ENCODE measurements at regions not wholly inside any gene's neighbourhood (a gene's known extent, or its start where the extent isn't known, plus 50 kb on each side); places are given as distances from the start of the nearest gene placed in this dataset.
"Not testable (repeated sequence)": the region's sequence is repeated elsewhere in the genome, so short reads cannot be mapped to it uniquely, and the experiment has no call there.

DNA sequence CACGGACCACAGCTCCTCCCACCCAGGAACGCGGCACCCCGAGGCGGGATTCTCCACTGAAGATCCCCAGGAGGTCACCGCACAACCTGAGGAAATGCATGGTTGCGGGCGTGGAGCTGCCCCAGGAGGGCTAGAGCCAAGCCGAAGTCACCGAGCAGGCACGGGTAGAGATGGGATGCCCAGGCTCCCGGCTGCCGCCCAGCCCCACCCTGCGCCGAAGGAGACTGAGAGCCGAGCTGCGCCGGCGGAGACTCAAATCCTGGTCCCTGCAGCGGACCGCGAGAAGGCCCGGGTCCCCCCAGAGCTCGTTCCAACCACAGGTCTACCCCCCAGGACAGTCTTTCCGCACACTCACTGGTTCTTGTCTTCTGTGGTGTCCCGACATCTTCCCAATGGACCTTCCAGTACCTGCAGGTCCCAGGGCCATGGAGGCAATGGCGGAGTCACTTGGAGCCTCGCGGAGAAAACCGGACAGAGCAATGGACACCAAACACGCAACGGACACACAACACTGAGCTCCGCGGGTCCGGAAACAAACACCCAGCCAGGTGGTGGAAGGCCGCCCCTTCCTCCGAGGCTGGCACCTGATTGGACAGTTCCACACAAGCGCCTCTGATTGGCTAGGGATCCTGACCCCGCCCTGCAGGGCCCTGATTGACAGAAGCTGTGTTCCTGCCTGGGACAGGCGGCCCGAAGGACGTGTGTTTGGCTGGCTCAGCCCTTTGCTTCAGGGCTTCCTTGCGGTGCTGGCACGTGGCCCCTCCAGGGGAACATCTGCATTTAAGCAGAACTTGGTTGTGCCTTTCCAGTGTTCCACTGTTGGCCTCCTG is 331.9 kb upstream of the NUPR2 start:
- Histone ChIP-seq H3K79me2 (ENCODE audit: insufficient read depth) (no peaks in the 10 kb centered on the region), H3K4me2 (ENCODE audit: unreplicated experiment) (no peak overlapping the region), H3F3A (ENCODE audit: insufficient read depth) (no peaks in the 10 kb centered on the region), H3K9me2 (ENCODE audit: insufficient read depth) (no peaks in the 10 kb centered on the region), H3K4me1 (ENCODE audit: insufficient read depth) (no peaks in the 10 kb centered on the region), H3K27ac (no peak overlapping the region), H3K4me3 (no peak overlapping the region), H3K27me3 (replicated peaks; ENCODE audit: insufficient read depth) (no peaks in the 10 kb centered on the region), H2AFZ (no peak overlapping the region), H3K9ac (no peak overlapping the region), H3K9me3 (ENCODE audit: low read depth) (no peaks in the 10 kb centered on the region), H3K36me3 (ENCODE audit: low read depth) (no peaks in the 10 kb centered on the region), H4K20me1 (ENCODE audit: insufficient read depth) (no peaks in the 10 kb centered on the region)
- in situ Hi-C loops (cut with MboI) = no loop called here
- no peak for DNase-seq
- TF ChIP-seq EZH2phosphoT487 (IDR thresholded peaks at IDR 0.05; ENCODE audit: insufficient read depth, low read depth) = no peak
- TF ChIP-seq EZH2 (IDR thresholded peaks at IDR 0.05; ENCODE audit: insufficient read depth, poor library complexity, severe bottlenecking) = no peak
- WGBS, 2 experiments (ENCODE audit: low coverage in 1 of 2, low lambda C conversion rate in 2 of 2, missing lambda C conversion rate in 2 of 2) = 21 to 22% methylated on average over 41 to 43 of the region's 44 CpGs

DNA sequence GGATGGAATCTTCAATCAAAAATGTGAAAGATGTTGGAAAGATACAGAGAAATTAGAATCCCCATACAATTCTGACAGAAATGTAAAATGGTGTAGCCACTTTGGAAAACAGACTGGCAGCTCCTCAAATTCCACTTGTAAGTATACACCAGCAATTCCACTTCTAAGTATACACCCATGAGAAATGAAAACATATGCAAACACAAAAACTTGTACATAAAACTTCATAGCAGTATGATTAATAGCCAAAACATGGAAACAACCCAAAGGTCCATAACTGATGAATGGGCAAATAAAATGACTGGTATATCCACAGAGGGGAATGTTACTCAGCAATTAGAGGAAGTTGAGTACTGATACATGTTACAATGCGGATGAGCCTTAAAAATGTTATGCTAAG is 304.3 kb upstream of the NUPR2 start:
- H3K4me2 ChIP-seq (ENCODE audit: unreplicated experiment); H3K27ac ChIP-seq; H3F3A ChIP-seq (ENCODE audit: insufficient read depth); H3K4me1 ChIP-seq (ENCODE audit: insufficient read depth); H3K9ac ChIP-seq; H3K9me2 ChIP-seq (ENCODE audit: insufficient read depth); H4K20me1 ChIP-seq (ENCODE audit: insufficient read depth); H3K79me2 ChIP-seq (ENCODE audit: insufficient read depth); in situ Hi-C loops (cut with MboI); H3K27me3 ChIP-seq (replicated peaks; ENCODE audit: insufficient read depth); H2AFZ ChIP-seq; H3K36me3 ChIP-seq (ENCODE audit: low read depth); DNase-seq; H3K4me3 ChIP-seq; H3K9me3 ChIP-seq (ENCODE audit: low read depth): not testable (repeated sequence)
- WGBS, 2 experiments (ENCODE audit: low coverage in 1 of 2, low lambda C conversion rate in 2 of 2, missing lambda C conversion rate in 2 of 2) = 40 to 44% methylated on average over 1 of the region's 1 CpG

DNA sequence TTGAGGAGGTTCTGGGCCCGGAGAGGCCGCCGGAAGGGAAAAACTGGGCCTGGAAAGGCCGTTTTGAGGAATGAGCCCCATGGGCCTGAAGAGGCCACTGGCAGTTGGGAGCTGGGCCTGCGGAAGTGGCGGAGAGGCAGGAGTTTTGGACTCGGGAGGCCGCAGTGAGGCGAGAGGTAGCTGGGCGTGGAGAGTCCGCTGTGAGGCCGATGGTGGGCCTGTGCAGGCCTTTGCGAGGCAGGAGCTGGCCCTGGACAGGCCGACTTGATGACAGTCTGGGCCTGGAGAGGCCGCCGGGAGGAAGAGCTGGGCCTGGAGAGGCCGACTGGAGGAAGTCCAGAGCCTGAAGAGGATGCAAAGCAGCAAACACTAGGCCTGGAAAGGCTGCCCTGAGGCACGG is 259.0 kb upstream of the NUPR2 start:
- H3K79me2 ChIP-seq (ENCODE audit: insufficient read depth) = no peaks in the 10 kb centered on the region
- WGBS, 2 experiments (ENCODE audit: low coverage in 1 of 2, low lambda C conversion rate in 2 of 2, missing lambda C conversion rate in 2 of 2) = 66 to 79% methylated on average over 11 to 18 of the region's 18 CpGs
- TF ChIP-seq EZH2 (IDR thresholded peaks at IDR 0.05; ENCODE audit: insufficient read depth, poor library complexity, severe bottlenecking) (no peak), EZH2phosphoT487 (IDR thresholded peaks at IDR 0.05; ENCODE audit: insufficient read depth, low read depth) (no peak)
- H3K27me3 ChIP-seq (replicated peaks; ENCODE audit: insufficient read depth) = no peaks in the 10 kb centered on the region
- H3K9me3 ChIP-seq (ENCODE audit: low read depth) = no peaks in the 10 kb centered on the region
- H3K9ac ChIP-seq = no peak overlapping the region
- H3K9me2 ChIP-seq (ENCODE audit: insufficient read depth) = no peaks in the 10 kb centered on the region
- no peak overlapping the region for H3K4me2 ChIP-seq (ENCODE audit: unreplicated experiment)
- H3F3A ChIP-seq (ENCODE audit: insufficient read depth) = no peaks in the 10 kb centered on the region
- H2AFZ ChIP-seq = no peak overlapping the region
- H3K27ac ChIP-seq = no peak overlapping the region
- H4K20me1 ChIP-seq (ENCODE audit: insufficient read depth) = no peaks in the 10 kb centered on the region
- no peak for DNase-seq
- no peak overlapping the region for H3K4me3 ChIP-seq
- H3K4me1 ChIP-seq (ENCODE audit: insufficient read depth) = no peaks in the 10 kb centered on the region
- no peaks in the 10 kb centered on the region for H3K36me3 ChIP-seq (ENCODE audit: low read depth)
- in situ Hi-C loops (cut with MboI) = no loop called here

DNA sequence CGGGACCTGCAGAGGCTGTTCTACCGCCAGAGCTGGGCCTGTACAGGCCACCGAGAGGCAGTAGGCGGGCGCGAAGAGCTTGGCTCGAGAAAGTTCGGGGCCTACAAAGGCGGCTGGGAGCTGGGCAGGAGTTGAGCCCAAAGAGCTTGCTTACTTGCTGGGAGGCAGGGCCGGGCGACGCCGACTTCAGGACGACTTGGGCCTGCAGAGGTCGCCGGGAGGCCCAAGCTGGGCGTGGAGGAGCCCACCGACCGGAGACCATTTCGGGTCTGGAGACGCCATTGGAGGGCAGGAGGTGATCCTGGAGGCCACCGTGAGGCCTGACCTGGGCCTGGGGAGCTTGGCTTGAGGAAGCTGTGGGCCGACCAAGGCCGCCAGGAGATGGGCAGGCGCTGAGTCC is 258.4 kb upstream of the NUPR2 start:
- H3K4me3 ChIP-seq; H3K36me3 ChIP-seq (ENCODE audit: low read depth); H3K9me3 ChIP-seq (ENCODE audit: low read depth); H3K27me3 ChIP-seq (replicated peaks; ENCODE audit: insufficient read depth); H4K20me1 ChIP-seq (ENCODE audit: insufficient read depth); H3K4me1 ChIP-seq (ENCODE audit: insufficient read depth); H3K4me2 ChIP-seq (ENCODE audit: unreplicated experiment); H3F3A ChIP-seq (ENCODE audit: insufficient read depth); DNase-seq; H3K9me2 ChIP-seq (ENCODE audit: insufficient read depth); H3K9ac ChIP-seq; H3K27ac ChIP-seq; H2AFZ ChIP-seq; H3K79me2 ChIP-seq (ENCODE audit: insufficient read depth); in situ Hi-C loops (cut with MboI): not testable (repeated sequence)
- 57 to 74% methylated on average over 11 to 18 of the region's 25 CpGs for WGBS, 2 experiments (ENCODE audit: low coverage in 1 of 2, low lambda C conversion rate in 2 of 2, missing lambda C conversion rate in 2 of 2)

DNA sequence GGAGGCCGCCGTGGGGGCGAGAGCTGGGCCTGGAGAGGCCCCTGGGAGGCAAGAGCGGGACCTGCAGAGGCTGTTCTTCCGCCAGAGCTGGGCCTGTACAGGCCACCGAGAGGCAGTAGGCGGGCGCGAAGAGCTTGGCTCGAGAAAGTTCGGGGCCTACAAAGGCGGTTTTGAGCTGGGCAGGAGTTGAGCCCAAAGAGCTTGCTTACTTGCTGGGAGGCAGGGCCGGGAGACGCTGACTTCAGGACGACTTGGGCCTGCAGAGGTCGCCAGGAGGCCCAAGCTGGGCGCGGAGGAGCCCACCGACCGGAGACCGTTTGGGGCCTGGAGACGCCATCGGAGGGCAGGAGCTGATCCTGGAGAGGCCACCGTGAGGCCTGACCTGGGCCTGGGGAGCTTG is 257.1 kb upstream of the NUPR2 start:
- H3K9me3 ChIP-seq (ENCODE audit: low read depth); H3K79me2 ChIP-seq (ENCODE audit: insufficient read depth); H3K27ac ChIP-seq; H3K4me3 ChIP-seq; H3K27me3 ChIP-seq (replicated peaks; ENCODE audit: insufficient read depth); H3K4me1 ChIP-seq (ENCODE audit: insufficient read depth); H3K9ac ChIP-seq; H3F3A ChIP-seq (ENCODE audit: insufficient read depth); H4K20me1 ChIP-seq (ENCODE audit: insufficient read depth); in situ Hi-C loops (cut with MboI); H3K4me2 ChIP-seq (ENCODE audit: unreplicated experiment); H3K36me3 ChIP-seq (ENCODE audit: low read depth); H2AFZ ChIP-seq; H3K9me2 ChIP-seq (ENCODE audit: insufficient read depth): not testable (repeated sequence)
- DNase-seq = peak; percentile 36
- WGBS, 2 experiments (ENCODE audit: low coverage in 1 of 2, low lambda C conversion rate in 2 of 2, missing lambda C conversion rate in 2 of 2) = 81 to 83% methylated on average over 19 to 24 of the region's 24 CpGs

DNA sequence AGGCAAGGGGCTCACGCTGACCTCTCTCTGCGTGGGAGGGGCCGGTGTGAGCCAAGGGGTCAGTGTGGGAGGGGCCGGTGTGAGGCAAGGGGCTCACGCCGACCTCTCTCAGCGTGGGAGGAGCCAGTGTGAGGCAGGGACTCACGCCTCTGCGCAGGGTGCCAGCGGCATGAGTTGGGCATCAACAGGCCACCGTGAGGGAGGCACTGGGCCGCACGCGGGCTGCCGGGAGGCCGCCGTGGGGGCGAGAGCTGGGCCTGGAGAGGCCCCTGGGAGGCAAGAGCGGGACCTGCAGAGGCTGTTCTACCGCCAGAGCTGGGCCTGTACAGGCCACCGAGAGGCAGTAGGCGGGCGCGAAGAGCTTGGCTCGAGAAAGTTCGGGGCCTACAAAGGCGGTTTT is 255.6 kb upstream of the NUPR2 start:
- H3K4me3 ChIP-seq; H3K9me2 ChIP-seq (ENCODE audit: insufficient read depth); H3K36me3 ChIP-seq (ENCODE audit: low read depth); H3K9me3 ChIP-seq (ENCODE audit: low read depth); H3K79me2 ChIP-seq (ENCODE audit: insufficient read depth); H3K27me3 ChIP-seq (replicated peaks; ENCODE audit: insufficient read depth); H4K20me1 ChIP-seq (ENCODE audit: insufficient read depth); H3F3A ChIP-seq (ENCODE audit: insufficient read depth); DNase-seq; H3K9ac ChIP-seq; H2AFZ ChIP-seq; H3K27ac ChIP-seq; in situ Hi-C loops (cut with MboI); H3K4me2 ChIP-seq (ENCODE audit: unreplicated experiment); H3K4me1 ChIP-seq (ENCODE audit: insufficient read depth): not testable (repeated sequence)
- 81 to 83% methylated on average over 20 to 21 of the region's 27 CpGs for WGBS, 2 experiments (ENCODE audit: low coverage in 1 of 2, low lambda C conversion rate in 2 of 2, missing lambda C conversion rate in 2 of 2)

DNA sequence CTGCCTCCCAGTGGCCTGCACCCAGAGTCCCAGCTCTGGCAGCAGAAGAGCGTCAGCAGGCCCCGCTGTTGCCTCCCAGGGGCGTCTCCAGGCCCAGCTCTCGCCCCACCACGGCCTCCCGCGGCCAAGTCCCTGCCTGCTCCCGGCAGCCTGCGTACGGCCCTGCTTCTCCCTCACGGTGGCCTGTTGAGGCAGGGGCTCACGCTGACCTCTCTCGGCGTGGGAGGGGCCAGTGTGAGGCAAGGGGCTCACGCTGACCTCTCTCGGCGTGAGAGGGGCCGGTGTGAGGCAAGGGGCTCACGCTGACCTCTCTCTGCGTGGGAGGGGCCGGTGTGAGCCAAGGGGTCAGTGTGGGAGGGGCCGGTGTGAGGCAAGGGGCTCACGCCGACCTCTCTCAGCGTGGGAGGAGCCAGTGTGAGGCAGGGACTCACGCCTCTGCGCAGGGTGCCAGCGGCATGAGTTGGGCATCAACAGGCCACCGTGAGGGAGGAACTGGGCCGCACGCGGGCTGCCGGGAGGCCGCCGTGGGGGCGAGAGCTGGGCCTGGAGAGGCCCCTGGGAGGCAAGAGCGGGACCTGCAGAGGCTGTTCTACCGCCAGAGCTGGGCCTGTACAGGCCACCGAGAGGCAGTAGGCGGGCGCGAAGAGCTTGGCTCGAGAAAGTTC is 254.1 kb upstream of the NUPR2 start:
- H2AFZ ChIP-seq; H3K9me2 ChIP-seq (ENCODE audit: insufficient read depth); H3K9me3 ChIP-seq (ENCODE audit: low read depth); H4K20me1 ChIP-seq (ENCODE audit: insufficient read depth); in situ Hi-C loops (cut with MboI); H3F3A ChIP-seq (ENCODE audit: insufficient read depth); H3K4me3 ChIP-seq; H3K79me2 ChIP-seq (ENCODE audit: insufficient read depth); DNase-seq; H3K27me3 ChIP-seq (replicated peaks; ENCODE audit: insufficient read depth); H3K36me3 ChIP-seq (ENCODE audit: low read depth); H3K9ac ChIP-seq; H3K4me1 ChIP-seq (ENCODE audit: insufficient read depth); H3K4me2 ChIP-seq (ENCODE audit: unreplicated experiment); H3K27ac ChIP-seq: not testable (repeated sequence)
- WGBS, 2 experiments (ENCODE audit: low coverage in 1 of 2, low lambda C conversion rate in 2 of 2, missing lambda C conversion rate in 2 of 2) = 87 to 91% methylated on average over 4 to 20 of the region's 43 CpGs

Measured in GM23248 (cell line).